ENCODE measurements at regions not wholly inside any gene's neighbourhood (a gene's known extent, or its start where the extent isn't known, plus 50 kb on each side); places are given as distances from the start of the nearest gene placed in this dataset.

DNA sequence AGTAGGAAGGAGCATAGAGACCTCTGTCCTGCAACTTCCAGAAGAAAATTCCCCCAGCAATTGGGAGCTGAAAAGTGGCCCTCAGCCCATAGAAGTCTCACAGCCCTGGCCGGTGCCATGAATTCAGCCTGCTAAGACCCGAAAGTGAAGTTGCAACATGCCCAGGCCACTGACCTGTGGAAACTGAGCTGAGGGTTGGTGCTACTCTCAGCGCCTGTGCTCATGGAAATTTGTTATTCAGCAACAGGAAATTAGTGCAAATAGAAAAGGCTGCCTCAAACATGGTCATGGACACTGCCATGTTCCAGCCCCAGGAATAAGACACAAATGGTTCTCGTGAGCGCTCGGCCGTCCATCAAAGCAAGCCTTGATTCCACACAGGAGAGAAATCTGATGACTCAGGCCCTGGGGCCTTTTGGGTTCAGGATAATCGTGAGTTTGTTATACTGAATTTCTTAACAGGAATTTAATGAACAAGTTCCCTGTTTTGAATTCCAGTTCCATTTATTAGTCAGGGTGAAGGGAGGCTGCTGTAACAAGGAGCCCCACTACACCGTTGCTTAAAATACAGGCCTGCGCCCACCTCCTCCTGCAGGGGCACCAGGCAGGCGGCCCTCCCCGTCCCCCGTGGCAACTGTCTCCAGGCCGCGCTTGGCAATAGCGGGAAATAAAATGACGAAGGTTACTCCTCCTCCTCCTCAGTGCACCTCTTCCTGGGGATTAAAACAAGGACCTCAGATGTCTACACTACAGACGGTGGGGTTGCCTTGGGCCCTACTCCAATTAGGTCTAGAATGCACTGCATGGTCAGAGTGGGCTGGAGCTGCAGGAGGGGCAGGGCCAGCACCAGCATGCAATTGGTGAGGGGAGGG lies 152.9 kb downstream of the ERMARD start:
- H3K4me3 ChIP-seq (ENCODE audit: control insufficient read depth, low read depth, low read length): no peak overlapping the region
- TF ChIP-seq, protein P1, sequence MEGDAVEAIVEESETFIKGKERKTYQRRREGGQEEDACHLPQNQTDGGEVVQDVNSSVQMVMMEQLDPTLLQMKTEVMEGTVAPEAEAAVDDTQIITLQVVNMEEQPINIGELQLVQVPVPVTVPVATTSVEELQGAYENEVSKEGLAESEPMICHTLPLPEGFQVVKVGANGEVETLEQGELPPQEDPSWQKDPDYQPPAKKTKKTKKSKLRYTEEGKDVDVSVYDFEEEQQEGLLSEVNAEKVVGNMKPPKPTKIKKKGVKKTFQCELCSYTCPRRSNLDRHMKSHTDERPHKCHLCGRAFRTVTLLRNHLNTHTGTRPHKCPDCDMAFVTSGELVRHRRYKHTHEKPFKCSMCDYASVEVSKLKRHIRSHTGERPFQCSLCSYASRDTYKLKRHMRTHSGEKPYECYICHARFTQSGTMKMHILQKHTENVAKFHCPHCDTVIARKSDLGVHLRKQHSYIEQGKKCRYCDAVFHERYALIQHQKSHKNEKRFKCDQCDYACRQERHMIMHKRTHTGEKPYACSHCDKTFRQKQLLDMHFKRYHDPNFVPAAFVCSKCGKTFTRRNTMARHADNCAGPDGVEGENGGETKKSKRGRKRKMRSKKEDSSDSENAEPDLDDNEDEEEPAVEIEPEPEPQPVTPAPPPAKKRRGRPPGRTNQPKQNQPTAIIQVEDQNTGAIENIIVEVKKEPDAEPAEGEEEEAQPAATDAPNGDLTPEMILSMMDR (IDR thresholded peaks at IDR 0.05; ENCODE audit: control insufficient read depth, insufficient read depth, low read depth, low read length, missing control alignments): no peak
- DNase-seq (ENCODE audit: low read depth): no peak

DNA sequence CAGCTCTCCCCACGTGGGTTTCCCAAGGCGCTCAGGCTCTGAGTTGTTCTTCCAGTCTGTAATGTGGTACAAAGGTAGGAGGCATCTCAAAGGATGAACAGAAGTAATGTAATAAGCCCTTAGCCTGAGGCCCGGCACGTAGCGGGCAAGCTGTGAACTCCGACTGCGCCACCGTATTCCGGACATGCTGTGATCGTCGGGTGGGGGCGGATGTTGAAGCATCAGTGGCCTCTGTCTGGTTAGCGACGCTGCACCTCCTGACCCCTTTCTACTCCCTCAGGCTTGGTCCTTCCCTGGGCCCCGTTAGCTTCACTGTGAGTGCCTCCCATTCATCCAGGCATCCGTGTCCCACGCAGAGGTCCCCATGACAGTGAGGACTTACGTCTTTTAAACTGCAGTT lies 151.7 kb downstream of the ERMARD start:
- DNase-seq (ENCODE audit: low read depth): no peak
- no peak overlapping the region for H3K4me3 ChIP-seq (ENCODE audit: control insufficient read depth, low read depth, low read length)
- TF ChIP-seq, protein P1 (IDR thresholded peaks at IDR 0.05; ENCODE audit: control insufficient read depth, insufficient read depth, low read depth, low read length, missing control alignments): no peak

DNA sequence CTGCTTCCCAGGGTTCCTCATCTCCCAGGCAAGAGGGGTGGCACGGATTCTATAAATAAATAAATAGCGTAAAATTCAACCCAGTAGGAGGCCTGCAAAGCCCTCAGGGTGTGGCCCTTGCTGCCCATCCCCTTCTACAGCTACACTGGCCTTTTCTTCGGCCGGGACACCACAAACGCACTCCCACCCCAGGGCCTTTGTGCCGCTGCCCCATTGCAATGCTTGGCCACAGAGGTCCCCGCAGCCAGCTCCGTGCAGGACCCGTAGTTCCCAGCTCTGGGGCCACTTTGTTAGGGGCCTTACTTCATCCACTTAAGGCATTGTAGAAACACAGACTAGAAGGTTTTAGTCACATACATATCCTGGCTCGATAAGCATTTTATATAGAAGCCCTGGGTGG lies 151.2 kb downstream of the ERMARD start:
- no peak for DNase-seq (ENCODE audit: low read depth)
- TF ChIP-seq, protein P1 (IDR thresholded peaks at IDR 0.05; ENCODE audit: control insufficient read depth, insufficient read depth, low read depth, low read length, missing control alignments): no peak
- no peak overlapping the region for H3K4me3 ChIP-seq (ENCODE audit: control insufficient read depth, low read depth, low read length)

DNA sequence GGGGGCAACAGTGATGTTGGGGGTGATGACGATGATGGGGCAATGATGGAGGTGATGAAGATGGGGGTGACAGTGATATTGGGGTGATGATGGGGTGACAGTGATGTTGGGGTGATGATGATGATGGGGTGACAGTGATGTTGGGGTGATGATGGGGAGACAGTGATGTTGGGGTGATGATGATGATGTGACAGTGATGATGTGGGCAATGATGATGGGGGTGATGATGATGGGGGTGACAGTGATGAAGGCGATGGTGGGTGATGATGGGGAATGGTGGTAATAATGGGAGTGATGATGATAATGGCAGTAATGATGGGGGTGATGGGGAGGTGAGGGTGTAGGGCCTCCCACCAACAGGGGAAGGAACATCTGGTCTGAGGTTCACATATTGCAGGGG lies 150.6 kb downstream of the ERMARD start:
- TF ChIP-seq, protein P1 (IDR thresholded peaks at IDR 0.05; ENCODE audit: control insufficient read depth, insufficient read depth, low read depth, low read length, missing control alignments): no peak
- no peak overlapping the region for H3K4me3 ChIP-seq (ENCODE audit: control insufficient read depth, low read depth, low read length)
- DNase-seq (ENCODE audit: low read depth): no peak

DNA sequence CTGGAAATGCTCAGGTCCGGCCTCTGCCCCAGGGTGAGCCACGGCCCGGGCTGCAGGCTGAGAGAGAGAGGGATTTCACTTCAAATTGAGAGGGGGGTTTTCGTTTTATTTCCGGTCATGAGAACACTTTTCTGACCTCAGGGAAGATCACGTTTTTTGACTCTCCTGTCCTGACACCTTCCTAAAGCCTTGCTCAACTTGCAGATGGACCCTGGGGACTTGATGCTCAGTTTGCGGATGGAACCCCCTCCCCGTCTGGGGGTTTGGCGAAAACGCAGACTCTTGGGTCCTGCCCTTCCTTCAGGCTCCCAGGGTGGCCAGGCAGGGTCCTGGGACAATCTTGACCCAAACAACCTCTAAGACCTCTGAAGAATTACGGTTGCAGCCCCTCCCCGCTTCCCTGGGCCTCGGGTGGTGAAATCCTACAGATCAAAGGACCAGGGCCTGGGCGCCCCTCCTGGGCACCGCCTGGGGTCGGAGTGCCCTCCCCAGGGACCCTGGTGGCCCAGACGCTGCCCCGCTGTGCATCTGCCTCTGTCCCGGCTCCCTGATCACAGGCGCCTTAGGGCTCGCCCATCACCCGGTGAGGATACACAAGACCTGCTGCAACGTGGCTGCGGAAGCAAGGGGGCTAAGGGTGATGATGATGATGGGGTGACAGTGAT lies 148.2 kb downstream of the ERMARD start:
- no peak for DNase-seq (ENCODE audit: low read depth)
- H3K4me3 ChIP-seq (ENCODE audit: control insufficient read depth, low read depth, low read length): no peak overlapping the region
- TF ChIP-seq, protein P1 (IDR thresholded peaks at IDR 0.05; ENCODE audit: control insufficient read depth, insufficient read depth, low read depth, low read length, missing control alignments): no peak

DNA sequence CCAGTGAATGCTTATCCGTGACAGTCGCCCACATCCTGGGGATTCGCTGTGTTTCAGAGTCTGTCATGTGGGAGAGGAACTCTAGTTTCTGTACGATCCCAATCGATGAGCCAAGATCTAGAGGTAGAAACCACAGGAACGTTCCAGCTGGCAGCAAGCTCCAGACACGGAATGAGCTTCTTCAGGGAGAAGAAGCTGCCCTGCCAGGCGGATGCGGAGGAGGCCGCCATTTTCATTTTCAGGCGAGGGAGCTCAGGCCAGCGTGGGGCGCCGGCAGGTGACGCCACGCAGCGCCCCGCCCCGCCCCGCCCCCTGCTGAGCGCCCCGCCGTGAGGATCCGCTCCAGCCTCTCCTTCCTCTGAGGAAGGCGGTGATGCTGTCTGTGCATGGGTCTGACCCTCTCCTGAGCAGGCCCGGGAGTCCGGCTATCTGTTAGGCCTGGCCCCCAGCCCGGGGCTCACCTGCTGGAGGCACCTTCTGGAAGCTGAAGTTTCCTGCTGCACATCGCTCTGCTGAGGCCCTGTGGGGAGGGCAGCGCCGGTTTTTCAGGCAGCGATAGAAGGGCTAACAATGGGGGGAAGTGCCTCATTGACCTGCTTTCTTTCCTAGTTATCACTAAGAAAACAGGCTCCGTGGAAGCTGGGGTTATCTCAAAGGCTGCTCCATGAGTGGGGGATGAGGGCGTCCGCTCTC lies 147.5 kb downstream of the ERMARD start:
- no peak overlapping the region for H3K4me3 ChIP-seq (ENCODE audit: control insufficient read depth, low read depth, low read length)
- DNase-seq (ENCODE audit: low read depth): no peak
- TF ChIP-seq, protein P1 (IDR thresholded peaks at IDR 0.05; ENCODE audit: control insufficient read depth, insufficient read depth, low read depth, low read length, missing control alignments): no peak
